Psoas muscle (tissue), 7 donors: ENCODE measurements at regions not wholly inside any gene's neighbourhood (a gene's known extent, or its start where the extent isn't known, plus 50 kb on each side); places are given as distances from the start of the nearest gene placed in this dataset.
A peak's percentile ranks its signal among the peaks of the same experiment; 100 is the strongest.

Experiments
- ATAC-seq, 4 donors: fragments of 200-7000 bp; cut with Tn5 transposase; one replicate each; pipeline ENCODE4 v1.9.1; 2020; ENCODE audit warnings: moderate library complexity in 3 of 4, mild to moderate bottlenecking in 2 of 4
- DNase-seq, 2 donors: peaks; one replicate each; pipeline ENCODE4 v3.0.0-alpha.2; 2020
- H3K27ac ChIP-seq: fragments of 200-600 bp; one replicate; pipeline ENCODE4 v1.8.0; 2022
- H3K27me3 ChIP-seq, 3 donors: fragments of 200-600 bp in 1 of 3; one replicate each; pipeline versions ENCODE4 v1.6.1 to v1.8.0; 2013 to 2022; ENCODE audit warnings: low read length in 2 of 3, mild to moderate bottlenecking in 2 of 3, moderate library complexity in 1 of 3; ENCODE audit not compliant: insufficient read depth in 3 of 3
- H3K36me3 ChIP-seq, 2 donors: fragments of 200-600 bp in 1 of 2; one replicate each; pipeline versions ENCODE4 v1.6.1 to v1.8.0; 2013 to 2022; ENCODE audit warnings: low read depth in 1 of 2, mild to moderate bottlenecking in 1 of 2, moderate library complexity in 1 of 2; ENCODE audit not compliant: insufficient read depth in 1 of 2
- H3K4me1 ChIP-seq: fragments of 200-600 bp; one replicate; pipeline ENCODE4 v1.8.0; 2022
- H3K4me3 ChIP-seq: fragments of 200-600 bp; one replicate; pipeline ENCODE4 v1.8.0; 2022; ENCODE audit warnings: mild to moderate bottlenecking
- H3K9me3 ChIP-seq: fragments of 200-600 bp; one replicate; pipeline ENCODE4 v1.8.0; 2022
- WGBS, 3 donors: extraction: QIAGEN DNeasy Blood & Tissue Kit; methylation state at CpG; one replicate each; pipeline versions ENCODE4 v1.1.6 to v1.1.7; 2013; 5-methylcytosine and 5-hydroxymethylcytosine counted together
- intact Hi-C, 2 donors: fragments of 100-400 bp; cut with DNase I; formaldehyde crosslinking; loops; one replicate each; pipeline versions ENCODE4 v1.11.0 to v1.14.2; 2022
- TF ChIP-seq, protein P1 (sequence below): fragments of 200-600 bp; IDR thresholded peaks from one replicate; pipeline ENCODE4 v1.8.0; 2022; ENCODE audit warnings: antibody characterized with exemption
- donor health status: healthy with polysubstance abuse.
- donor health status: DM: no; HTN: no; CAD: no; lungs with moderate emphysema.
- donor health status: Bipolar disorder and iron deficiency.
- donor health status: healthy.
- donor health status: DM: yes; HTN: yes; CAD: no.
- donor health status: DM: no; HTN: no; CAD: no.
- donor health status: DM: yes; HTN: yes; CAD: no.

DNA sequence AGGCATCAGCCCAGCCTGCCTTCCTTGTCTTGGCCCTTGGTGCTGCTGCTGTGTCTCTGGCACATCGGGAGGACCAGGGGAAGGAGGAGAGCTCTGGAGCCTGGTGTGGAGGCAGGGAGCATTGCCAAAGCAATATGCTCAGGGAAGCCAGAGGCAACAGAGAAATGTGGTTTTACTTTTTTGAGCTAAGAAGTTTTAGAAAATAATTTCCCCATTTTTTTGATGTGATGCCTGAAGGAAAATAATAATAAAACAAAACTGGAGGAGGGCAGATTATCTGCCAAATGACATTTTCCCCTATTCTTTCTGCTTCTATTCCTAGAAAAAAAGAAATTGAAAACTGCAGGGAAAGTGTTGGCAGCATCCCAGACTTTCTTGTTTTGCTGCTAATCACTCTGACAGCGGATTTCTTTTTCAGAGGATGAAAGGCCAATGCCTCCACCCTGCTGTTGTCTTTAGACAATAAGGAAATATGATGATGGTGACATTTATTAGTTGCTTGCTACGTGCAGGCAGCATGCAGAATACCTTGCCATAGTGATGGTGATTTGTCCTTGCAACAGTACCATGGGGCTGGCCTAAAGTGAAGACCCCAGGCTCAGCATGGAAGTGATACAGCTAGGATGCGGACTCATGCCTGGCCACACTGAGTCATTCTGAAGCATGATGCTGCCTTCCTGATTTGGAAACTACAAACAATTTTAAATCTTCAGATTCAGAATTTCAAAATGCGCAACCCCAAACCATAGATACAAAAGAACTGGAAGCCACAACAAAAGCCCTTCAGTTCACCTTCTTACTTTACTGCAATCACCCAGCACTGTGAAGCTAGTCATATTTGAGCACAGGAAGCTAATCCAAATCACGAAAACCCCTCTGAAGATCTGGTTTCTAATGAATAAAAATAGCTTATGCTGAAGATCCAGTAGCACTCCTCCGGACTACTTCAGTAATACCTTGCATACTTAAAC is 260.2 kb upstream of the TMEM72 start:
- Histone ChIP-seq H3K4me1 (peaks cover 10% of the 10 kb centered on the region), H3K4me3 (no peak overlapping the region), H3K9me3 (peaks cover 3% of the 10 kb centered on the region), H3K27me3 (no peaks in the 10 kb centered on the region), H3K27ac (peak overlapping the region; percentile 33), H3K36me3 (no peaks in the 10 kb centered on the region)
- DNase-seq (no peak), ATAC-seq (no peak)
- intact Hi-C loops: no loop called here
- TF ChIP-seq, protein P1, sequence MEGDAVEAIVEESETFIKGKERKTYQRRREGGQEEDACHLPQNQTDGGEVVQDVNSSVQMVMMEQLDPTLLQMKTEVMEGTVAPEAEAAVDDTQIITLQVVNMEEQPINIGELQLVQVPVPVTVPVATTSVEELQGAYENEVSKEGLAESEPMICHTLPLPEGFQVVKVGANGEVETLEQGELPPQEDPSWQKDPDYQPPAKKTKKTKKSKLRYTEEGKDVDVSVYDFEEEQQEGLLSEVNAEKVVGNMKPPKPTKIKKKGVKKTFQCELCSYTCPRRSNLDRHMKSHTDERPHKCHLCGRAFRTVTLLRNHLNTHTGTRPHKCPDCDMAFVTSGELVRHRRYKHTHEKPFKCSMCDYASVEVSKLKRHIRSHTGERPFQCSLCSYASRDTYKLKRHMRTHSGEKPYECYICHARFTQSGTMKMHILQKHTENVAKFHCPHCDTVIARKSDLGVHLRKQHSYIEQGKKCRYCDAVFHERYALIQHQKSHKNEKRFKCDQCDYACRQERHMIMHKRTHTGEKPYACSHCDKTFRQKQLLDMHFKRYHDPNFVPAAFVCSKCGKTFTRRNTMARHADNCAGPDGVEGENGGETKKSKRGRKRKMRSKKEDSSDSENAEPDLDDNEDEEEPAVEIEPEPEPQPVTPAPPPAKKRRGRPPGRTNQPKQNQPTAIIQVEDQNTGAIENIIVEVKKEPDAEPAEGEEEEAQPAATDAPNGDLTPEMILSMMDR: no peak
- WGBS, 3 donors: 37 to 48% (median 40%) methylated on average over 7 of the region's 7 CpGs

DNA sequence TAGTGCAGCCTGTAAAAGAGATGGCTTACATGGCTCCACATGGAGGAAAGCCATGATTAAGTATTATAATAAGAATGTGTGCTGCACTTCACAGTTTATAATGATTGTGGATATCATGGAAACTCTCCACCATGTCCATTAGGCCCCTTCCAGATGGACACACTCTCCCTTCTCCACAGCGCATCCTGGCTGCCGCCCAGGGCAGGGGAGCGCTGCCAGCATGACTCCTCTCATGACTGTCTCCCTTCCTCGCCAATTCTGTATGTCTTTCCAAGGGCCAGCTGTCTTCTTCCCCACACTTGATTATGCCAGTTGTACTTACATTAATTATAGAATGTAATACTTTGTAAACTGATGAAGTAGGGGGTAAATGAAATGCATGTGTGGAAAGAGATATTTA is 259.3 kb upstream of the TMEM72 start:
- intact Hi-C loops: no loop called here
- H3K9me3 ChIP-seq: peaks cover 3% of the 10 kb centered on the region
- DNase-seq: peak; percentile 67 to 73
- no peaks in the 10 kb centered on the region for H3K27me3 ChIP-seq
- peak; percentile 42 to 70 (median 68) for ATAC-seq
- TF ChIP-seq, protein P1: no peak
- H3K4me1 ChIP-seq: peaks cover 10% of the 10 kb centered on the region
- no peaks in the 10 kb centered on the region for H3K36me3 ChIP-seq
- peak overlapping the region; percentile 33 for H3K27ac ChIP-seq
- WGBS, 3 donors: 23 to 38% (median 37%) methylated on average over 4 of the region's 4 CpGs
- H3K4me3 ChIP-seq: no peak overlapping the region

DNA sequence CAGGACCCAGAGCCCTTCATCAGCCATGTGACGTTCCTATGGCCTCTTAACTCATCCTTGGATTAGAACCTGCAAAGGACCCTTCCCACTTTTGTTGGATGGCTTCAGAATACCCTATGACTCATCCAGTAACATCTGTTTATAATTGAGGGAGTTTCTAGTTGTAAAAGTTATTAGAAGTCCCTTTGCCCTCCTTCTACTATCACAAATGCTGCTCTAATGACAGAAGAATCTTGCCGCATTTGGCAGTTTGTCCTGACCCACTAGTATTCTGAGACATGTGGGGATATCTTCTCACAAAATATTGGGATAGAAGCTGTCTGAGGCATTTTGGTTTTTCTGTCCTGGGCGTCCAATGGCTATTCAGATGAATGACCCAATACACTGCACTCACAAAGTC is 251.8 kb upstream of the TMEM72 start:
- Histone ChIP-seq H3K4me3 (no peak overlapping the region), H3K27ac (no peak overlapping the region), H3K27me3 (no peaks in the 10 kb centered on the region), H3K4me1 (no peaks in the 10 kb centered on the region), H3K9me3 (peaks cover 3% of the 10 kb centered on the region), H3K36me3 (no peaks in the 10 kb centered on the region)
- WGBS, 3 donors: 70 to 71% (median 71%) methylated on average over 3 of the region's 3 CpGs
- intact Hi-C loops: no loop called here
- no peak for ATAC-seq
- no peak for DNase-seq
- TF ChIP-seq, protein P1: no peak

DNA sequence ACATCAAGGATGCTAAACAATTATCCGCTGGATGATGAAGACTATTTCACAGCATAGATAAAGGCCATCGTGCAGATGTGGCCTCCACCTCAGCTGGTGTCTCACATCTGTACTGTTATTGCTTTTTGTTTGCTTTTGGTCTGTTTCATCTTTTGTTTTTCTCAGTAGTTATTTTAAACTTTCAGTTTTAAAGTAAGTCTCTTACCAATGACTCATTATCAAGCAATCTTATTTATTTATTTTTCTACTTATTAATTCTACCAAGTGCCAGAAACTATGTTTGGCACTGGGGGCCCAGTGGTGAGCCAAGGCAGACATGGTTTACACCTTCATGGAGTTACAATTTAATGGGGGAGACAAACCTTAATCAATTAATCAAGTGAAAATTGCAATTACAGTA is 250.9 kb upstream of the TMEM72 start:
- no peak overlapping the region for H3K27ac ChIP-seq
- TF ChIP-seq, protein P1: no peak
- intact Hi-C loops: no loop called here
- no peaks in the 10 kb centered on the region for H3K36me3 ChIP-seq
- no peaks in the 10 kb centered on the region for H3K4me1 ChIP-seq
- no peak for DNase-seq
- H3K4me3 ChIP-seq: no peak overlapping the region
- no peaks in the 10 kb centered on the region for H3K9me3 ChIP-seq
- no peaks in the 10 kb centered on the region for H3K27me3 ChIP-seq
- 67 to 73% (median 71%) methylated on average over 2 of the region's 2 CpGs for WGBS, 3 donors
- no peak for ATAC-seq
